CD14-positive monocyte (primary cell): ENCODE measurements at regions not wholly inside any gene's neighbourhood (a gene's known extent, or its start where the extent isn't known, plus 50 kb on each side); places are given as distances from the start of the nearest gene placed in this dataset.

ENCODE experiments used
- DNase-seq, 3 donors: peaks; one replicate each; pipeline ENCODE4 v3.0.0-alpha.2; 2011 to 2022
- H2AFZ ChIP-seq: 2 replicates; pipeline ENCODE4 v1.6.0; 2012; ENCODE audit warnings: mild to moderate bottlenecking, low read depth, low read length, inconsistent platforms; ENCODE audit not compliant: insufficient read depth, poor library complexity, severe bottlenecking
- H3K27ac ChIP-seq, 2 donors: 1 replicate in 1 of 2; 2 replicates in 1 of 2; pipeline ENCODE4 v1.5.1; 2012 to 2013; ENCODE audit warnings: low read length in 2 of 2, control low read depth in 1 of 2, inconsistent platforms in 1 of 2, low read depth in 1 of 2, mild to moderate bottlenecking in 1 of 2
- H3K27me3 ChIP-seq, 2 donors: one replicate each; pipeline versions ENCODE4 v1.6.0 to v1.6.1; 2011 to 2013; ENCODE audit warnings: low read length in 2 of 2; ENCODE audit not compliant: control insufficient read depth in 2 of 2, insufficient read depth in 2 of 2
- H3K36me3 ChIP-seq, 2 donors: replicated peaks in 1 of 2; 1 replicate in 1 of 2; 2 replicates in 1 of 2; pipeline versions ENCODE4 v1.5.1 to v1.6.1; 2012 to 2013; ENCODE audit warnings: low read length in 2 of 2, control low read depth in 1 of 2, inconsistent platforms in 1 of 2, mild to moderate bottlenecking in 1 of 2; ENCODE audit not compliant: insufficient read depth in 2 of 2, control insufficient read depth in 1 of 2
- H3K4me1 ChIP-seq, 2 donors: 1 replicate in 1 of 2; 2 replicates in 1 of 2; pipeline versions ENCODE4 v1.5.1 to v1.6.1; 2012 to 2013; ENCODE audit warnings: low read length in 2 of 2, control low read depth in 1 of 2, inconsistent platforms in 1 of 2, mild to moderate bottlenecking in 1 of 2, moderate library complexity in 1 of 2; ENCODE audit not compliant: insufficient read depth in 2 of 2, control insufficient read depth in 1 of 2
- H3K4me2 ChIP-seq: replicated peaks from 2 replicates; pipeline ENCODE3; 2012; ENCODE audit warnings: low read length, moderate library complexity, mild to moderate bottlenecking; ENCODE audit not compliant: poor library complexity, severe bottlenecking; ENCODE audit errors: extremely low read depth
- H3K4me3 ChIP-seq, 3 experiments: fragments of 200-600 bp in 1 of 3; sonication (generic) in 1 of 3; replicated peaks in 1 of 3; 1 replicate in 2 of 3; 2 replicates in 1 of 3; pipeline ENCODE4 v1.5.1; 2011 to 2013; ENCODE audit warnings: low read length in 3 of 3, mild to moderate bottlenecking in 3 of 3, control low read depth in 2 of 3, low read depth in 2 of 3, inconsistent platforms in 1 of 3, moderate library complexity in 1 of 3
- H3K79me2 ChIP-seq: 2 replicates; pipeline ENCODE4 v1.6.0; 2012; ENCODE audit warnings: mild to moderate bottlenecking, control low read depth, inconsistent platforms, low read length, moderate library complexity; ENCODE audit not compliant: insufficient read depth
- H3K9ac ChIP-seq: 2 replicates; pipeline ENCODE4 v1.6.0; 2017; ENCODE audit warnings: low read length, mild to moderate bottlenecking; ENCODE audit not compliant: insufficient read depth, poor library complexity, severe bottlenecking
- H3K9me3 ChIP-seq, 2 donors: replicated peaks in 1 of 2; 1 replicate in 1 of 2; 2 replicates in 1 of 2; pipeline versions ENCODE4 v1.5.1 to v1.6.1; 2012 to 2013; ENCODE audit warnings: low read length in 2 of 2, control low read depth in 1 of 2; ENCODE audit not compliant: control insufficient read depth in 1 of 2, insufficient read depth in 1 of 2
- H4K20me1 ChIP-seq: 2 replicates; pipeline ENCODE4 v1.6.0; 2012; ENCODE audit warnings: mild to moderate bottlenecking, low read length, control low read depth, moderate library complexity; ENCODE audit not compliant: insufficient read depth
- H3K27ac Mint-ChIP-seq, 7 donors: one replicate each; pipeline ENCODE4 v1.8.0; 2020; ENCODE audit warnings: mild to moderate bottlenecking in 7 of 7, mixed read lengths in 7 of 7, moderate library complexity in 6 of 7, inconsistent platforms in 2 of 7
- H3K27me3 Mint-ChIP-seq, 3 donors: one replicate each; pipeline ENCODE4 v1.8.0; 2021 to 2022; ENCODE audit warnings: low read depth in 3 of 3, mild to moderate bottlenecking in 3 of 3, mixed read lengths in 3 of 3, moderate library complexity in 3 of 3, inconsistent platforms in 1 of 3
- H3K36me3 Mint-ChIP-seq, 2 donors: one replicate each; pipeline ENCODE4 v1.8.0; 2020; ENCODE audit warnings: mixed read lengths in 2 of 2, inconsistent platforms in 1 of 2, mild to moderate bottlenecking in 1 of 2
- H3K4me1 Mint-ChIP-seq: one replicate; pipeline ENCODE4 v1.8.0; 2020; ENCODE audit warnings: mild to moderate bottlenecking, mixed read lengths
- H3K4me3 Mint-ChIP-seq, 2 donors: one replicate each; pipeline ENCODE4 v1.8.0; 2020; ENCODE audit warnings: mild to moderate bottlenecking in 2 of 2, mixed read lengths in 2 of 2, moderate library complexity in 1 of 2
- H3K9me3 Mint-ChIP-seq, 7 donors: one replicate each; pipeline ENCODE4 v1.8.0; 2020 to 2022; ENCODE audit warnings: mixed read lengths in 7 of 7, mild to moderate bottlenecking in 6 of 7, moderate library complexity in 6 of 7, inconsistent platforms in 2 of 7
- WGBS: methylation state at CpG from one replicate; pipeline ENCODE4 v1.1.5; 2013; ENCODE audit warnings: missing lambda C conversion rate; ENCODE audit not compliant: insufficient coverage; 5-methylcytosine and 5-hydroxymethylcytosine counted together
- intact Hi-C, 2 donors: fragments of 100-400 bp; cut with micrococcal nuclease; formaldehyde crosslinking; loops; one replicate each; pipeline versions ENCODE4 v1.15.0 to v1.15.1; 2023
- TF ChIP-seq, protein P1 (sequence below): fragments of 200-600 bp; IDR thresholded peaks from one replicate; pipeline ENCODE4 v1.8.0; 2022; ENCODE audit warnings: antibody characterized with exemption, mild to moderate bottlenecking

DNA sequence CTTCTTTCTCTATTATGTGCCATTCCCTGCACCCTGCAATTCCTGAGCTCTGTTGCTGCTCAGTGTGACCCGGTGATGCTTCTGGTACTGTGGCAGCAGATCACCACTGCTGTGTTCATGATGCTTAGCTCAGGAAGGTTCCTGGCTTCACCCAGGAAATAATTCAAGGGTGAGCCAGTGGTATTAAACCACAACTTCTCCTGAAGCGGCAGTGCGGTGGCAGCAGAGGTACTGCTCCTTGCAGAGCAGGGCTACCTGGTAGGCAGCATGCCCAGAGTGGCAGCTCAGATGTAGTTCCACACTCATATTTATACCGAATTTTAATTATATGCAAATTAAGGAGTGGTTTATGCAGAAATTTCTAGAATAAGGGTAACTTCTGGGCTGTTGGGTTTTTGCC, 213.8 kb upstream of the ZNF608 start:
- peaks cover 29% of the 10 kb centered on the region for H3K4me1 Mint-ChIP-seq
- H3K27me3 ChIP-seq, result no peaks in the 10 kb centered on the region
- H3K4me3 Mint-ChIP-seq, result no peak overlapping the region
- H3K27me3 Mint-ChIP-seq, result peaks cover 0 to 2% (median 2%) of the 10 kb centered on the region in 3 donors
- no peaks in the 10 kb centered on the region for H3K9me3 ChIP-seq
- no peak overlapping the region for H2AFZ ChIP-seq
- no peak overlapping the region for H3K27ac Mint-ChIP-seq
- WGBS, result 49% methylated on average over 3 of the region's 4 CpGs
- no peaks in the 10 kb centered on the region for H3K36me3 ChIP-seq
- no peak overlapping the region for H3K9ac ChIP-seq
- TF ChIP-seq, protein P1, sequence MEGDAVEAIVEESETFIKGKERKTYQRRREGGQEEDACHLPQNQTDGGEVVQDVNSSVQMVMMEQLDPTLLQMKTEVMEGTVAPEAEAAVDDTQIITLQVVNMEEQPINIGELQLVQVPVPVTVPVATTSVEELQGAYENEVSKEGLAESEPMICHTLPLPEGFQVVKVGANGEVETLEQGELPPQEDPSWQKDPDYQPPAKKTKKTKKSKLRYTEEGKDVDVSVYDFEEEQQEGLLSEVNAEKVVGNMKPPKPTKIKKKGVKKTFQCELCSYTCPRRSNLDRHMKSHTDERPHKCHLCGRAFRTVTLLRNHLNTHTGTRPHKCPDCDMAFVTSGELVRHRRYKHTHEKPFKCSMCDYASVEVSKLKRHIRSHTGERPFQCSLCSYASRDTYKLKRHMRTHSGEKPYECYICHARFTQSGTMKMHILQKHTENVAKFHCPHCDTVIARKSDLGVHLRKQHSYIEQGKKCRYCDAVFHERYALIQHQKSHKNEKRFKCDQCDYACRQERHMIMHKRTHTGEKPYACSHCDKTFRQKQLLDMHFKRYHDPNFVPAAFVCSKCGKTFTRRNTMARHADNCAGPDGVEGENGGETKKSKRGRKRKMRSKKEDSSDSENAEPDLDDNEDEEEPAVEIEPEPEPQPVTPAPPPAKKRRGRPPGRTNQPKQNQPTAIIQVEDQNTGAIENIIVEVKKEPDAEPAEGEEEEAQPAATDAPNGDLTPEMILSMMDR, result no peak
- no peak overlapping the region for H3K4me3 ChIP-seq
- H4K20me1 ChIP-seq, result no peaks in the 10 kb centered on the region
- no peaks in the 10 kb centered on the region for H3K79me2 ChIP-seq
- H3K27ac ChIP-seq, result no peak overlapping the region
- intact Hi-C loops, result no loop called here
- H3K4me2 ChIP-seq, result no peak overlapping the region
- H3K4me1 ChIP-seq, result peaks cover 14 to 24% of the 10 kb centered on the region in 2 donors
- peaks cover 0 to 3% (median 0%) of the 10 kb centered on the region in 7 donors for H3K9me3 Mint-ChIP-seq
- no peaks in the 10 kb centered on the region for H3K36me3 Mint-ChIP-seq
- no peak for DNase-seq

DNA sequence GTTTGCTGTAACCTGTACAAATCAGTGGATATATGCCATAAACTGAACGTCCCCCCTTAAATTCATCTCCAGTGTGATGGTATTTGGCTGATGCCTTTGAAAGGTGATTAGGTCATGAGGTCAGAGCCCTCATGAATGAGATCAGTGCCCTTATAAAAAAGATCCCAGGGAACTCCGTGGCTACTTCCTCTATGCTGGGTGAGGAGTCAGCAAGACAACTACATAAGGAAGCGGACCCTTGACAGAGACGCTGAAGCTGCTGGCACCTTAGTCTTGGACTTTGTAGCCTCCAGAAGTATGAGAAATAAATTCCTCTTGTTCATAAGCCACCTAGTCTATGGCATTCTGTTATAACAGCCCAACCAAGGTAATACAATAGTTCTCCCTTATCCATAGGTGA, 215.1 kb upstream of the ZNF608 start:
- WGBS, result no CpG with 5 or more reads among the region's 4 CpGs
- Histone ChIP-seq H3K4me2 (no peak overlapping the region), H3K4me1 (peaks cover 14 to 24% of the 10 kb centered on the region in 2 donors), H3K9ac (no peak overlapping the region), H3K27me3 (no peaks in the 10 kb centered on the region), H3K79me2 (no peaks in the 10 kb centered on the region), H4K20me1 (no peaks in the 10 kb centered on the region), H3K9me3 (no peaks in the 10 kb centered on the region), H3K4me3 (no peak overlapping the region), H3K36me3 (no peaks in the 10 kb centered on the region), H2AFZ (no peak overlapping the region), H3K27ac (no peak overlapping the region)
- peaks cover 0 to 2% (median 2%) of the 10 kb centered on the region in 3 donors for H3K27me3 Mint-ChIP-seq
- H3K27ac Mint-ChIP-seq, result no peak overlapping the region
- no peaks in the 10 kb centered on the region for H3K36me3 Mint-ChIP-seq
- no peak overlapping the region for H3K4me3 Mint-ChIP-seq
- peak; percentile 17 to 51 (median 30) for DNase-seq
- intact Hi-C loops, result no loop called here
- peaks cover 29% of the 10 kb centered on the region for H3K4me1 Mint-ChIP-seq
- TF ChIP-seq, protein P1, result no peak
- H3K9me3 Mint-ChIP-seq, result peaks cover 0 to 3% (median 0%) of the 10 kb centered on the region in 7 donors
